Transverse colon (tissue), 4 donors: ENCODE measurements at regions not wholly inside any gene's neighbourhood (a gene's known extent, or its start where the extent isn't known, plus 50 kb on each side); places are given as distances from the start of the nearest gene placed in this dataset.

Experiments
- CTCF ChIP-seq, 5 experiments: fragments of 200-600 bp in 3 of 5; fragments of 450-650 bp in 2 of 5; sonication (generic) in 3 of 5; IDR thresholded peaks; 1 replicate in 2 of 5; 2 replicates in 3 of 5; pipeline ENCODE4 v1.5.1; 2016 to 2017; ENCODE audit warnings: antibody characterized with exemption in 5 of 5, inconsistent platforms in 3 of 5, mild to moderate bottlenecking in 2 of 5, moderate library complexity in 1 of 5
- EP300 ChIP-seq: sonication (generic); formaldehyde crosslinking; IDR thresholded peaks from one replicate; pipeline ENCODE4 v1.6.1; 2017; ENCODE audit warnings: antibody characterized with exemption, low read depth
- POLR2A ChIP-seq: fragments of 450-650 bp; IDR thresholded peaks from one replicate; pipeline ENCODE4 v1.6.1; 2016; ENCODE audit warnings: antibody characterized with exemption, mild to moderate bottlenecking, moderate library complexity
- POLR2AphosphoS5 ChIP-seq, 3 donors: sonication (generic); formaldehyde crosslinking; IDR thresholded peaks; one replicate each; pipeline ENCODE4 v1.6.1; 2016; ENCODE audit warnings: antibody characterized with exemption in 3 of 3

- no peak for TF ChIP-seq CTCF (IDR thresholded peaks at IDR 0.05)
- TF ChIP-seq EP300 = no peak
- TF ChIP-seq POLR2A = no peak
- no peak for TF ChIP-seq POLR2AphosphoS5 (IDR thresholded peaks at IDR 0.05)
Observed at GRCh38 chr2:216745453-216745852, 50.1 kb upstream of the IGFBP5 start.
